HepG2 (cell line): ENCODE measurements at regions not wholly inside any gene's neighbourhood (a gene's known extent, or its start where the extent isn't known, plus 50 kb on each side); places are given as distances from the start of the nearest gene placed in this dataset.

Experiments
- BCL6 ChIP-seq: IDR thresholded peaks from 2 replicates; pipeline ENCODE4 v1.6.1; 2016; ENCODE audit warnings: missing genetic modification reagents, missing compliant biosample characterization
- CEBPZ ChIP-seq: IDR thresholded peaks from 2 replicates; pipeline ENCODE4 v1.6.1; 2012; ENCODE audit warnings: low read length, improper control_type of control experiment
- FOSL1 ChIP-seq: sonication (generic); formaldehyde crosslinking; IDR thresholded peaks from 2 replicates; pipeline ENCODE4 v1.9.0; 2021; ENCODE audit warnings: missing genetic modification reagents, borderline replicate concordance
- KDM6A ChIP-seq: IDR thresholded peaks from 2 replicates; pipeline ENCODE4 v1.6.1; 2016; ENCODE audit warnings: low read depth
- NBN ChIP-seq: fragments of 450-650 bp; conservative IDR thresholded peaks from 2 replicates; pipeline ENCODE4 v1.6.1; 2017
- REL ChIP-seq: sonication (generic); formaldehyde crosslinking; conservative IDR thresholded peaks from 2 replicates; pipeline ENCODE4 v1.8.0; 2022; ENCODE audit warnings: mild to moderate bottlenecking, missing genetic modification reagents, moderate library complexity
- RERE ChIP-seq: IDR thresholded peaks from 2 replicates; pipeline ENCODE4 v1.6.1; 2016; ENCODE audit warnings: low read depth, missing genetic modification reagents, missing compliant biosample characterization
- RFX1 ChIP-seq: fragments of 450-650 bp; IDR thresholded peaks from 2 replicates; pipeline ENCODE4 v1.6.1; 2017
- SIX1 ChIP-seq: sonication (generic); formaldehyde crosslinking; IDR thresholded peaks from 2 replicates; pipeline ENCODE4 v1.4.0; 2020; ENCODE audit warnings: missing genetic modification reagents, borderline replicate concordance
- SMARCC2 ChIP-seq: fragments of 450-650 bp; IDR thresholded peaks from 2 replicates; pipeline ENCODE4 v1.6.1; 2017; ENCODE audit warnings: antibody characterized with exemption, mild to moderate bottlenecking
- TEAD3 ChIP-seq: optimal IDR thresholded peaks from 2 replicates; pipeline ENCODE3; 2016; ENCODE audit warnings: borderline replicate concordance
- TFDP2 ChIP-seq: sonication (generic); formaldehyde crosslinking; IDR thresholded peaks from 2 replicates; pipeline ENCODE4 v1.4.0; 2020; ENCODE audit warnings: missing genetic modification reagents
- ZBTB20 ChIP-seq: sonication (generic); formaldehyde crosslinking; IDR thresholded peaks from 2 replicates; pipeline ENCODE4 v1.8.1; 2023; ENCODE audit warnings: missing genetic modification reagents, low read depth, mild to moderate bottlenecking, borderline replicate concordance
- ZC3H13 ChIP-seq: sonication (generic); formaldehyde crosslinking; IDR thresholded peaks from 2 replicates; pipeline ENCODE4 v1.8.1; 2023; ENCODE audit warnings: mild to moderate bottlenecking, missing genetic modification reagents, moderate library complexity
- ZFP36L1 ChIP-seq: sonication (generic); formaldehyde crosslinking; IDR thresholded peaks from 2 replicates; pipeline ENCODE4 v1.8.0; 2022; ENCODE audit warnings: mild to moderate bottlenecking, missing genetic modification reagents, moderate library complexity
- ZFP62 ChIP-seq: sonication (generic); formaldehyde crosslinking; IDR thresholded peaks from 2 replicates; pipeline ENCODE4 v1.4.0; 2020; ENCODE audit warnings: missing genetic modification reagents
- ZNF317 ChIP-seq: sonication (generic); formaldehyde crosslinking; IDR thresholded peaks from 2 replicates; pipeline ENCODE4 v1.5.0; 2020; ENCODE audit warnings: mild to moderate bottlenecking, missing genetic modification reagents
- ZNF441 ChIP-seq: sonication (generic); formaldehyde crosslinking; IDR thresholded peaks from 2 replicates; pipeline ENCODE4 v1.7.0; 2021; ENCODE audit warnings: missing genetic modification reagents, borderline replicate concordance
- ZNF501 ChIP-seq: sonication (generic); formaldehyde crosslinking; IDR thresholded peaks from 2 replicates; pipeline ENCODE4 v1.5.1; 2020; ENCODE audit warnings: mild to moderate bottlenecking, moderate library complexity, missing genetic modification reagents
- ZNF850 ChIP-seq: sonication (generic); formaldehyde crosslinking; conservative IDR thresholded peaks from 2 replicates; pipeline ENCODE4 v1.9.0; 2021; ENCODE audit warnings: mild to moderate bottlenecking, missing genetic modification reagents
- ZNF883 ChIP-seq: sonication (generic); formaldehyde crosslinking; IDR thresholded peaks from 2 replicates; pipeline ENCODE4 v1.5.1; 2020; ENCODE audit warnings: mild to moderate bottlenecking, missing genetic modification reagents; ENCODE audit errors: not compliant biosample characterization
- ZSCAN30 ChIP-seq: sonication (generic); formaldehyde crosslinking; IDR thresholded peaks from 2 replicates; pipeline ENCODE4 v1.5.0; 2020; ENCODE audit warnings: mild to moderate bottlenecking, missing genetic modification reagents
- ZSCAN31 ChIP-seq: sonication (generic); formaldehyde crosslinking; IDR thresholded peaks from 2 replicates; pipeline ENCODE4 v1.5.0; 2020; ENCODE audit warnings: low read depth, mild to moderate bottlenecking, missing genetic modification reagents

GRCh38 chr21:14878971-14879370, 185.8 kb downstream of the NRIP1 start (continued):
- TF ChIP-seq ZSCAN30: no peak
- TF ChIP-seq SMARCC2: 0 out of 2 replicates have a peak, but pooled peaks have one; percentile 52
- no peak for TF ChIP-seq ZNF883 (CRISPR knock-in tag)
- TF ChIP-seq ZC3H13 (CRISPR knock-in tag): no peak
- TF ChIP-seq ZNF850: no peak
- peak; percentile 84; the same call in 1 of the 2 replicates for TF ChIP-seq FOSL1 (CRISPR knock-in tag)
- TF ChIP-seq SIX1 (CRISPR knock-in tag): peak; percentile 69
- no peak for TF ChIP-seq ZBTB20
- no peak for TF ChIP-seq ZNF501 (CRISPR knock-in tag)
- peak; percentile 97 for TF ChIP-seq BCL6 (CRISPR knock-in tag)
- no peak for TF ChIP-seq CEBPZ
- TF ChIP-seq KDM6A (CRISPR knock-in tag): peak; percentile 66
- TF ChIP-seq ZNF441: no peak
- TF ChIP-seq TEAD3 (CRISPR knock-in tag): peak; percentile 42
- TF ChIP-seq ZSCAN31 (CRISPR knock-in tag): no peak
- 0 out of 2 replicates have a peak, but pooled peaks have one; percentile 48 for TF ChIP-seq ZNF317 (CRISPR knock-in tag)
- TF ChIP-seq RFX1: no peak
- no peak for TF ChIP-seq ZFP36L1
- no peak for TF ChIP-seq ZFP62 (CRISPR knock-in tag)
- TF ChIP-seq REL (CRISPR knock-in tag): no peak
- TF ChIP-seq NBN: no peak
- TF ChIP-seq TFDP2 (CRISPR knock-in tag): no peak
- TF ChIP-seq RERE (CRISPR knock-in tag): peak; percentile 85; the same call in 1 of the 2 replicates
